ENCODE measurements at regions not wholly inside any gene's neighbourhood (a gene's known extent, or its start where the extent isn't known, plus 50 kb on each side); places are given as distances from the start of the nearest gene placed in this dataset.

- no peak for TF ChIP-seq POU2F2 (IDR thresholded peaks at IDR 0.05; ENCODE audit: low read depth, low read length)
- no peak for TF ChIP-seq POLR2AphosphoS5 (IDR thresholded peaks at IDR 0.05; ENCODE audit: low read depth, low read length)
- no peak for TF ChIP-seq SPI1 (IDR thresholded peaks at IDR 0.05; ENCODE audit: low read depth, low read length)
- no peak for TF ChIP-seq TAF1 (IDR thresholded peaks at IDR 0.05; ENCODE audit: low read depth, low read length)
- TF ChIP-seq POLR2A (IDR thresholded peaks at IDR 0.05; ENCODE audit: low read depth, low read length) = no peak
- no peak for TF ChIP-seq PAX5 (IDR thresholded peaks at IDR 0.05; ENCODE audit: insufficient read depth, low read length, severe bottlenecking)
Measured at GRCh38 chr12:131276501-131277185, 322.9 kb downstream of the ADGRD1 start.

Measured in GM12891 (cell line).